ENCODE measurements at regions not wholly inside any gene's neighbourhood (a gene's known extent, or its start where the extent isn't known, plus 50 kb on each side); places are given as distances from the start of the nearest gene placed in this dataset.

DNA sequence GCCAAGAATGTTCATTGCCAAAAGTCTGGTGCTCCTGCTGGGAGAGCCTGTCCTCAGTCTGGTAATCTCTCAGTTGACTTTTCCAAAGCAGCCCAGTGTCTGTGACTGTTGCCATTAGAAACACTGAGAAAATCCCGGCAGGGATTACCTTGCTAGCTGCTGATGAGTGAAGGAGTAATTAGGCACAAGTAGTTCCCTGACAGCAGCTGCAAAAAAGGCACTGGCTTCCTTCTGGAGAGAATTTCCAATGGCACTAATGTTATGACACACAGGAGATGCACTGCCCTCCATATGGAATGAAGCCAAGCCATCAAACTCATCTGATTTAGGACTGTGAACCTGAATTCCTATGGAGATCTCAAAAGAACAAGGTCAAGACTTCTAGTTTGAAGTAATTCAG is 1321.2 kb upstream of the SEL1L start:
- DNase-seq (ENCODE audit: extremely low spot score, unreplicated experiment) = no peak
- peaks cover 1% of the 10 kb centered on the region for H3K9me3 Mint-ChIP-seq (ENCODE audit: unreplicated experiment)

DNA sequence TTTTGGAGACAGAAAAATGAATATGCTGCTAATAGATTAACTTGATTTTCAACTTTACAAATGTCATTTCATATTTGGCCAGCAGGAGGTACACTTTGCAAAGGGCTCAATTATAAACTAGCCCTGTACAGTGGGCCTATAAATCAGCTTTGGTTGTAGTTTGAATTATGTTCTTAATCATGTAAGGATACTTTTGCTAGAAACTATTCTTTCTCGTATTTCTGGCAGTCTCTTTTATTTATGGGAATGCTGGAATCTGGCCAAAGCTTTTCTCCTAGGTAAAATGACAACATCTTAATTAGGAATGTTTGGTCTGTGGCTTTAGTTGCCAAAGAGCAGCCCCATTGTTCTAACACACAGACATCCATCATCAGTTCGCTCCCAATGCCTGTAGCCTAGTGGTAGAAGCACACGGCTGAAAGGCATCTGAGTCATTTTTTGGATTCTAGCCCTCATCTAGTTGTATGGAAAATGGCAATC is 1322.3 kb upstream of the SEL1L start:
- no peaks in the 10 kb centered on the region for H3K4me1 Mint-ChIP-seq (ENCODE audit: unreplicated experiment)
- TF ChIP-seq, protein P1, sequence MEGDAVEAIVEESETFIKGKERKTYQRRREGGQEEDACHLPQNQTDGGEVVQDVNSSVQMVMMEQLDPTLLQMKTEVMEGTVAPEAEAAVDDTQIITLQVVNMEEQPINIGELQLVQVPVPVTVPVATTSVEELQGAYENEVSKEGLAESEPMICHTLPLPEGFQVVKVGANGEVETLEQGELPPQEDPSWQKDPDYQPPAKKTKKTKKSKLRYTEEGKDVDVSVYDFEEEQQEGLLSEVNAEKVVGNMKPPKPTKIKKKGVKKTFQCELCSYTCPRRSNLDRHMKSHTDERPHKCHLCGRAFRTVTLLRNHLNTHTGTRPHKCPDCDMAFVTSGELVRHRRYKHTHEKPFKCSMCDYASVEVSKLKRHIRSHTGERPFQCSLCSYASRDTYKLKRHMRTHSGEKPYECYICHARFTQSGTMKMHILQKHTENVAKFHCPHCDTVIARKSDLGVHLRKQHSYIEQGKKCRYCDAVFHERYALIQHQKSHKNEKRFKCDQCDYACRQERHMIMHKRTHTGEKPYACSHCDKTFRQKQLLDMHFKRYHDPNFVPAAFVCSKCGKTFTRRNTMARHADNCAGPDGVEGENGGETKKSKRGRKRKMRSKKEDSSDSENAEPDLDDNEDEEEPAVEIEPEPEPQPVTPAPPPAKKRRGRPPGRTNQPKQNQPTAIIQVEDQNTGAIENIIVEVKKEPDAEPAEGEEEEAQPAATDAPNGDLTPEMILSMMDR (IDR thresholded peaks at IDR 0.05) = peak; percentile 54
- no peak for DNase-seq (ENCODE audit: extremely low spot score, unreplicated experiment)
- H3K36me3 Mint-ChIP-seq (ENCODE audit: unreplicated experiment) = no peaks in the 10 kb centered on the region
- no peak overlapping the region for H3K4me3 Mint-ChIP-seq (ENCODE audit: unreplicated experiment)
- no peaks in the 10 kb centered on the region for H3K9me3 Mint-ChIP-seq (ENCODE audit: unreplicated experiment)
- no peak overlapping the region for H3K27ac Mint-ChIP-seq (ENCODE audit: unreplicated experiment)
- H3K27me3 Mint-ChIP-seq (ENCODE audit: unreplicated experiment) = peaks cover 4% of the 10 kb centered on the region

More for the DNA sequence above, 1321.2 kb upstream of the SEL1L start:
- H3K4me1 Mint-ChIP-seq (ENCODE audit: unreplicated experiment) = no peaks in the 10 kb centered on the region
- H3K27ac Mint-ChIP-seq (ENCODE audit: unreplicated experiment) = no peak overlapping the region
- peaks cover 4% of the 10 kb centered on the region for H3K27me3 Mint-ChIP-seq (ENCODE audit: unreplicated experiment)
- TF ChIP-seq, protein P1 (IDR thresholded peaks at IDR 0.05) = no peak
- no peaks in the 10 kb centered on the region for H3K36me3 Mint-ChIP-seq (ENCODE audit: unreplicated experiment)
- H3K4me3 Mint-ChIP-seq (ENCODE audit: unreplicated experiment) = no peak overlapping the region

DNA sequence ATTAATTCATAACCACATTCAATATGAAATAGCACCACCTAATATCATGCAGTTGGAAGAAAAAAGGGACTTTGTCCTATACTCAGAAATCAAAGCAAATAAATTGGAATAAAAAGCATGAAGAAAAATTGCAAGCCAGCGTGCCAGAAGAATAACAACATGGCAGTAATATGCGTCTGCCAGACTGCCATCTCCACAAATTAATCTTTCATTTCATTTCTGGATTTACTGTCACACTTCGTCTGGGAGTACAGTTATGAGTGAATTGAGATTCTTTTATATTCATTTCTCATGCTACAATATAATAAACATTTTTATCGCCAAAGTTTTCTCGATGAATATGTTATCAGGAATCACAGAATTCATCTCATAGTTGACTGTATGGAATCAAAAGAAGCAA is 1327.7 kb upstream of the SEL1L start:
- Mint-ChIP-seq H3K4me3 (ENCODE audit: unreplicated experiment) (no peak overlapping the region), H3K36me3 (ENCODE audit: unreplicated experiment) (no peaks in the 10 kb centered on the region), H3K4me1 (ENCODE audit: unreplicated experiment) (no peaks in the 10 kb centered on the region), H3K27me3 (ENCODE audit: unreplicated experiment) (peaks cover 4% of the 10 kb centered on the region), H3K27ac (ENCODE audit: unreplicated experiment) (no peak overlapping the region), H3K9me3 (ENCODE audit: unreplicated experiment) (peaks cover 5% of the 10 kb centered on the region)
- no peak for DNase-seq (ENCODE audit: extremely low spot score, unreplicated experiment)
- TF ChIP-seq, protein P1 (IDR thresholded peaks at IDR 0.05) = no peak

DNA sequence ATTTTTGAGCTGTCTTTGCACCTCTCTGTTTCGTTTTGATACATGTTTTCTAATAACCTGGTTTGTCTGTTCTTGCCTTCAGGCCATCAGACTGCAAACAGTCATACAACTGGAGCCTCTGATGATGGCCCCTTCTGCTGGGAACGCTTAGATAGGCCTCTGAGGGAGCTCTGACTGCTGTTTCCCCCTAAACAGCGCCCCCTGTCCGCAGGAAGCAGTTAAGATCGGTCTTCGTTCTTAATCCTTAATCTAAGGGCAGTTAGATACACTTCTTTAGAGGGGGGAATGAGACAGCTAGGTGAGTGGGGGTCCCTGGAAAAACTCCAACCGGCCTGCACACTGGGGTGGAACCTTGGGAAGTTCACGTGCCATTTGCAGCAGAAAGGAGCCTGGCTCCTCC is 1338.8 kb upstream of the SEL1L start:
- Mint-ChIP-seq H3K36me3 (ENCODE audit: unreplicated experiment) (no peaks in the 10 kb centered on the region), H3K4me3 (ENCODE audit: unreplicated experiment) (no peak overlapping the region), H3K9me3 (ENCODE audit: unreplicated experiment) (no peaks in the 10 kb centered on the region), H3K27ac (ENCODE audit: unreplicated experiment) (no peak overlapping the region), H3K27me3 (ENCODE audit: unreplicated experiment) (no peaks in the 10 kb centered on the region), H3K4me1 (ENCODE audit: unreplicated experiment) (no peaks in the 10 kb centered on the region)
- no peak for DNase-seq (ENCODE audit: extremely low spot score, unreplicated experiment)
- TF ChIP-seq, protein P1 (IDR thresholded peaks at IDR 0.05) = peak; percentile 31

DNA sequence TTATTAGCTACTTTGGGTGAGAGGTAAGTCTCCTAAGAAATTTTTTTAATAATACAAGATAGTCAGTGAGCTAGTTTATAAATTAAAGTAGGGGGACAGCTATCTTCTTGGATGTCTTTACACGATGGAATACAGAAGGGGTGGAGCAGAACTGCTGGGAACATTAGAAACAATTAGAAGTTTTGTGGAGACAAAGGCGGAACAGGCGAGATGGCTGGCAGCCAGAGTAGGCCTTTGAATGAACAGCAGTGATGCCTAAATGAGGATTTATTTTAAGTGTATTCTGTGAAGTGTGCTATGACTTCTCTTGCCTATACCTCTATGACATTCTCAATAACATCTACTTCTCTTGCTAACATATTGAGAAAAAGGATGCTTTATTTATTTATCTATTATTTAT is 1345.3 kb upstream of the SEL1L start:
- Mint-ChIP-seq H3K27me3 (ENCODE audit: unreplicated experiment) (no peaks in the 10 kb centered on the region), H3K4me1 (ENCODE audit: unreplicated experiment) (no peaks in the 10 kb centered on the region), H3K9me3 (ENCODE audit: unreplicated experiment) (peaks cover 5% of the 10 kb centered on the region), H3K36me3 (ENCODE audit: unreplicated experiment) (no peaks in the 10 kb centered on the region), H3K27ac (ENCODE audit: unreplicated experiment) (no peak overlapping the region), H3K4me3 (ENCODE audit: unreplicated experiment) (no peak overlapping the region)
- DNase-seq (ENCODE audit: extremely low spot score, unreplicated experiment) = no peak
- TF ChIP-seq, protein P1 (IDR thresholded peaks at IDR 0.05) = no peak

All from osteocyte (in vitro differentiated cells).